SH-SY5Y (cell line): ENCODE measurements at regions not wholly inside any gene's neighbourhood (a gene's known extent, or its start where the extent isn't known, plus 50 kb on each side); places are given as distances from the start of the nearest gene placed in this dataset.

ENCODE experiments used
- GATA2 ChIP-seq: IDR thresholded peaks from 2 replicates; pipeline ENCODE4 v1.6.1; 2011; ENCODE audit warnings: mild to moderate bottlenecking, low read depth, low read length
- GATA3 ChIP-seq: IDR thresholded peaks from 2 replicates; pipeline ENCODE4 v1.6.1; 2011; ENCODE audit warnings: low read depth, mild to moderate bottlenecking, low read length, moderate library complexity

DNA sequence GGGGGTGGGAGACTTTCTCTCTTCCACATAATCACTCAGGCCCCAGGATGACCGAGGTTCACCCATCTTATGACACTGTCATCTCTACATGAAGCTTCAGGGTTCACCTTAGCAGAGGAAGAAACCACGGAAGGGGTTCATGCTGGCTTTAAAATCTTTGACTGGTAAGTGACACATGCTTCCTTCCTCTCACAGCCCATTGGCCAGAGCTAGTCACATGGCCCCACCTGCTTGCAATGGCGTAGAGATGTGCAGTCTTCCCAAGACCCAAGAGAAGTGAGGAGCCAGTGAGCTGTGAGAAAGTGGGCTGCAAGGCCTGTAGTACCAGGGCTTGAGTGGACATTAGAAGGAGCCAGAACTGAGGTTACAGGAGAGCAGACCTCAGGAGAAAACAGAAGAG lies 180.3 kb downstream of the AXIN2 start:
- no peak for TF ChIP-seq GATA2
- TF ChIP-seq GATA3, result no peak

DNA sequence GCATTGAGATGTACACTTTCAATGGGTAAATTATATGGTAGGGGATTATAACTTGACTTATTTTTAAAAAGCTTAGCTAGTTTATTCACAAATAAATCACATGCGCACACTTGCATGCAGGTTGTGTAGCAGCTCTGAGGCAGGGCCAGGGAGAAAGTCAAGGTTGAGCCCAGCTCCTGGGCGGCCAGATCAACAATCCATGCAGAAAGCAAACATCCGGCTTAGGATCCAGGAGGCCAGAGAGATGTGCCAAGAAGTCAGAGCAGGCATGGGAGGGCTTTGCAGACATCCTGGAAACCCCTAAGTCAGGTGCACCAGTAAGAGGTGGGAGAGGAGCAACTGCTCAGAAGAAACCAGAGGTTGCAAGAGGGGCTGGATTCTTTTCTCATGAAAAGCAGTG lies 186.5 kb downstream of the AXIN2 start:
- TF ChIP-seq GATA3, result no peak
- no peak for TF ChIP-seq GATA2

DNA sequence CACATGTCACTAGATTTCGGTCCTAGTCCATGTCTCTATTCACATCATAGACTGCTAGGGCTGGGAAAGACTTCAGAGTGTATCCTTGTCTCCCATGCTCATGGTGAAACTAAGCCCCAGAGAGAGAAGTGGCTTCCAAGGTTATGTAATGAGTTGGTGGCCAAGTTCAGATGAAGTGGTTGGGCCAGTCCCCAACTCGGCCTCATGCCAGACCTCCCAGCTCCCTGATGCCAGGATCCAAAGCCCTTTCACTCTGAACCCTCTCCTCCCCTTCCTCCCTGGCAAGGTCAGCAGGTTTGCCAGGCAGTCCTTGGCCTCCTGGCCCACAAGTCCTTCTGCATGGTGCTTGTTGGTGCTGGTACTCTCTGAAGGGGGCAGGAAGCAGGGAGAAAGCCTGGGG lies 189.7 kb downstream of the AXIN2 start:
- TF ChIP-seq GATA3 (no peak), GATA2 (no peak)

DNA sequence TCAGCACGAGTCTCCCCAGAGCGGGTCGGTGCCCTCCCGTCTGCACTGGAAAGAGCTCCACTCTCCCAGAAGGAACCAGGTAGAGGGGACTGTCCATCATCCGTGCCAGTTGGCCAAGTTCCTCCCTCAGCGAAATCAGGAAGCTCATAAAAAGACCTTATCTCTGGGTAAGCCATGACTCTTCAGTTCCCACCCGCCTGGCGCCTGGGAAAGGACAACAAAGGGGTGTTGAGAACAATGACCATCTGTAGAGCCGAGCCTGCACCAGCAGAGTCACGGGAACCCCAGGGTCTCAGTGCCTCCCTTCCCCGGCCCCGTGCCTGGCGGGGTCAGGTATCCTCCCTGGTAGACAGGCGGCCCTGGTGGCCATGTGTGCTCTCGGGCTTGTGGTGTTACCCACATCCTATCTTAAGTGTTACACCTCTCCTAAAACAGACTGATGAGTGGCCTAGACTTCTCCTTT lies 190.7 kb downstream of the AXIN2 start:
- no peak for TF ChIP-seq GATA2
- TF ChIP-seq GATA3, result no peak

DNA sequence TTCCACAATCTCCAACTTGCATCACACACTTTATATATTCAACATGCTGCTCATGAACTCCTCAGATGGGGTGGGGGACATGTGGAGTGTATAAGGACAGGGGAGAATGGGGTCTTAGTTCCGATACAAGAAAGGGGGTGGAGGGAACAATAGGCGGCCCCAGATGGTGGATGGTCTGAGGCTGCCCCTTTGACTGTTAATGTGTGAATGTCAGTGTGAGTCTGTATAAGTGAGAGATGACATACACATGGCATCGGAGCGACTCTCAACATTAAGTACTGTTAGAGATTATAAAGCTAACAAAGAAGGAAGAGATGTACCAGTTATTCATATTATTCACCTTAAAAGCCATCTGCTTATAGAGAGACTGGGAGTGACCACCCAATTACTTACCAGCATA lies 193.1 kb downstream of the AXIN2 start:
- TF ChIP-seq GATA2, result no peak
- no peak for TF ChIP-seq GATA3

DNA sequence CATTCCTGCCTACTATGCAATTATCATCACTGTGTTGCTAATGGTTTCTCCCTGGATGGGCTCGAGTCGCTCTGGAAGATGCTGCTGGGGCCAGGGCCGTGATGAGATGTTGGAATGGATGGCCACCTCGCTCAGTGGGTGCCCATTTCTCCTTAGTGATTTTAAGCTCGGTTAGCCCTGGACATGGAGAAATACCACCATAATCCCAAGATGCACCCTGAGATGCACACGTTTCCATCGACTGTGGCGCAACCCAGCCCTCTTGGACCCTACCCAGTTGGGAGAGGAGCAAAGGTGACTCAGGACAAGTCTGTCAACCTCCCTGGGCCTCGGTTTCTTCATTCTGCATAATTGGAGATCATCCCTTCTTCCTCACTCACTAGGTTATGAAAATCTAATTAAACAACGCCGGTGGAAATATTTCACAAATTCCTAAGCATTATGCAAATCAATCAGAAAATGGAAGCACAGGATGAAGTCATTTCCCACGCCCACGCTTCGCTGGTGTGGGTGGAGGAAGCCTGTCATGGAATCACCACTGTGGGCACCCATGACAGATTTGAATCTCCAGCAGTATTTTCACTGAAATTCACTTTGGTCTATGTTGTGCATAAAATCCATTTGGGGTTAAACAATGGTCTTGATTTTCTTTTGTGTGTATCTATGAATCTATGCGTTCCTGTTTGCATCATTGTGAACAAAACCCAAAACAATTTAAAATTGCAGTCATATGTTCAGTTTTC lies 195.2 kb downstream of the AXIN2 start:
- TF ChIP-seq GATA2 (no peak), GATA3 (no peak)

DNA sequence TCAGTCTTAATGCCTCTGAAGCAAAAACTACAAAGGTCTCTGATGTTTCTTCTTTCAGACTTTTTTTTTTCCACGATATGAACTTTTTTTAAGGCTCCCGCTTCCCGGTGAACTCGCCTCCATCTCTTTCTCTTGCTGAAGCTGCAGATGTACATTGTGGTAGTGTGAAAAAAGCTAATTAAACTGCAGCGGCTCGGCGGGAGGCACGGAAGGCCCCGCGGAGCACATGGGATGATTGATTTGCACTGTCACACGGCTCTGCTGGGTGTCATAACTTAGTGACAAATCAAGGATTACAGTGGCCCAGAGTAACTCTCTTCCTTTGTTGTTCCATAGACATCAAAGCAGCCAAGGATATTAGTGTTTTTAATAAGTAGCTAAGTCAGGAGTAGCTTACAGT lies 196.3 kb downstream of the AXIN2 start:
- TF ChIP-seq GATA2, result no peak
- TF ChIP-seq GATA3, result no peak

DNA sequence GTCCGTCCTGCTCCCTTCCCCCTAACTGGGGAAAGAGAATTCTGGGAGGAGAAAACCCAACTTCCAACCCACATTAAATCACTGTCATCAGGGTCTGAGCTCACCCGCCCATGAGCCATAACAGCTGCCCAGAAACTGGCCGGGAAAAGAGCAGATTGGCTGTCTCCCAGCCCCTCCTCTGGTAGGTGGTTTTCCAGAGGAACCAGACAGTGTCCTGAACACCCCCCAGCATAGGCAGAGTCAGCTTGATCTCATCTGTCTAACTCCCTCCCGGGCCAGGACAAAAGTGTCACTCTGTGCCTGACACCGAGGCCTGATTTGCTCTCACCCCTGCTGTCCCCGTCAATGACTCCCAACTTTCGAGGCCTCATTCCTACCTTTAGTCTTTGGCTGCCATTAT lies 197.0 kb downstream of the AXIN2 start:
- no peak for TF ChIP-seq GATA3
- no peak for TF ChIP-seq GATA2

DNA sequence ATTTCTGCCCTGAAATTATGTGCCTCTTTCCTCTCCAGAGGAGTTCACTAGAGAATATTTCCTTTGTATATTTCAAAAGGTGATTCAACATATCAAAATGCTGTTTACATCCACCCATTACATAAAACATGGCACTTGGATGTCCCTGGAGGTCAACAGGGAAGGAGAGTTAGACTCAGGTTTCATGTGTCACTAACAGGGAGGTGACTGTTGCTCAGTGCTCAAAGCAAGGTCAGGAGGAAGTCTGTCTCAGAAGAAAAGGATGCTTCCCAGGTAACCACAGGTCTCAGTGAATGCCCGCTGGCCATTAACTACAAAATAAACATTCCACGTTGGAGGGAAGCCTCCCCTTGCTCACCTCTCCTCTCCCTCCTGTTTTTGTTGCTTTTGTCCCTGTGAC lies 198.6 kb downstream of the AXIN2 start:
- no peak for TF ChIP-seq GATA3
- no peak for TF ChIP-seq GATA2

DNA sequence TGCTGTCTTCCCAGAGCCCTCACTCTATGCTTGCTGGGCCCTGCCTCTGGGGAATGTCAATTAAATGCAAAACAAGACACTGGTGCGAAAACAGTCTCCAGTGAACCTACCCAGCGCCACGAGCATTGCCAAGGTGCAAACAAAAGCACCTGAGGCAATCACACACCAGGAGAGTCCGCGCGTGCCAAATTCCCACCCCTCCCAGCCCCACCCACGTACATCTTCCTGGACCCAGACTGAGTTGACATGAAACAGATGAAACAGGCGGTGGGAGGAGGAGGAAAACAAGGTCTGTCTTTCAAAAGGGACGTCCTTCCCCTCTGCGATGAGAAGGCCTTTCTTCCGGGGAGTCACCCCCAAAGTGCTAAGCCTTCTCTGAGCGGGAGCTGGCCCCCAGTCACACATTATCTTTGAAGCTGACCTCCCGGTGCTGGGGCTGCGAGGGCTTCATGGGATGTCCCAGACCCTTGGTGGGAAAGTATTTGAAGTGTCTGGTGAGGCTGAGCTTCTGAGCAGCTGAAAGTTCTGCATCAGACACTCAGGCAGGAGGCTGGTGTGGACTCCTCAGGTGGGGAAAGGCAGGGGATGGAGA lies 200.4 kb downstream of the AXIN2 start:
- TF ChIP-seq GATA2, result no peak
- TF ChIP-seq GATA3, result no peak

DNA sequence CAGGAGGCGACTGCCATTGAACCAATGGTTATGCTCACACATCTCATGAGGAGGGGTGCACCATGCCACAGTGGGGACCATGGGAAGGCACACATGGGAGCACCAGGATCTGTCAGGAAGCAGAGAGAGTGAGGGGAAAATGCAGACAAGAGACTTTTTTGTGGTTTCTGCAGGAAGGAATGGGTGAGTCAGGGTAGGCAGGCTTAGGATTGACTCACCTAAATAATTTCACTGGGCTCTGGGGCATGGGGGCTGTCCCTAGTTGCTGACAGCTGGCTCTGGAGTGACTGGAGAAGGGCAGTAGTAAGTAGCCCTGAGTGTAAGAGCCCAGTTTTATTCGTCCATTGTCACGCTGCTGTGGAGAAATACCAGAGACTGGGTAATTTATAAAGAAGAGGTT lies 202.4 kb downstream of the AXIN2 start:
- TF ChIP-seq GATA2, result no peak
- no peak for TF ChIP-seq GATA3

DNA sequence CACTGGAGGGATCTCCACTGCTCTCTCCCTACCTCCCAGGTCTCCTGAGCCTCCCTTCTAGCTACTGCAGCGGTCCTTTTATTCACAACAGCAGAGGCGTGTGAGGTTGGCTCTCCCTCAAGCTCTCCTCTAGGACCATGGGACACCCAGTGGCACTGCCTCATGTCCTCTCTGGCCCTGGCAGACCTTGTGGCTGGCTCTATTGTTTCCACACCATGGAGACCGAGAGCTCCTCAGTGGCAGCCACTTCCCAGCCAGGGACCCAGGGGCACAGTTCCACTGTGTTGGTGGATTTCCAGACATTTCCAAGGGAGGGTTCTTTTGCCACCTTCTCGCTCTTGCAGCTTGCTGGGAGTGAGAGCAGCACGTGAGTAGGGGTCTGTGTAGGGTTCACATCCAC lies 204.9 kb downstream of the AXIN2 start:
- TF ChIP-seq GATA3 (no peak), GATA2 (no peak)

DNA sequence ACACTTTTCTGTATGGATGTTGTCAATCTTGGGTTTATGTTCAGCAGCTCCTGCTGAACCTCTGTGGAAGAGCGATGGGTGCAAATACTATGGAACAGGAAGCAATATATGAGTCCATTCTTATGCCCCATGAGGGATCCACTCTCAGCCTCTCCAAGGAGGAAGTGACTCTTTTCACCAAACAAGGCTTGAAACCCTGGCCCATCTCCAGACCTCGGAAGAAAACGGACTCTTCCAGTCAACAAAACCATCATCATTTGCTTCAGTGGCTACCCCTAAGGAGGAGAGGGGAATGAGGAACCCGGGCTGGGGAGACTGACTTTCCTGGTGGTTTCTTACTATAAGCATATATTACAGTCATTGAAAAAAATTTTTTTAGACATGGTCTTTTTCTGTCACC lies 206.2 kb downstream of the AXIN2 start:
- TF ChIP-seq GATA3 (no peak), GATA2 (no peak)

DNA sequence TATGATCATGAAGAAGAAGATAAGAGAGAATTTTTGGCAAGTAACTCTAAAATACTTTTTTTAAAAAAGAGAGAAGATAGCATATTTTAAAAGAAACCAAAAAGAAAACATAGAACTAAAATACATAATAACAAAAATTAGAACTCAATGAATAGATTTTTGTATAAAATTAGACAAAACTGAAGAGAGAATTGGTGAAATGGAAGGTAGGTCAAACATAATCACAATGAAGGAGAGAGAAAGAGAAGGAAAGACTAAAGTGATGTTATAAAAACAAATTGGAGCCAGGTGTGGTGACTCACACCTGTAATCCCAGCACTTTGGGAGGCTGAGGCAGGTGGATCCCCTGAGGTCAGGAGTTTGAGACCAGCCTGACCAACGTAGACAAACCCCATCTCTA lies 211.5 kb downstream of the AXIN2 start:
- TF ChIP-seq GATA2, result no peak
- no peak for TF ChIP-seq GATA3

DNA sequence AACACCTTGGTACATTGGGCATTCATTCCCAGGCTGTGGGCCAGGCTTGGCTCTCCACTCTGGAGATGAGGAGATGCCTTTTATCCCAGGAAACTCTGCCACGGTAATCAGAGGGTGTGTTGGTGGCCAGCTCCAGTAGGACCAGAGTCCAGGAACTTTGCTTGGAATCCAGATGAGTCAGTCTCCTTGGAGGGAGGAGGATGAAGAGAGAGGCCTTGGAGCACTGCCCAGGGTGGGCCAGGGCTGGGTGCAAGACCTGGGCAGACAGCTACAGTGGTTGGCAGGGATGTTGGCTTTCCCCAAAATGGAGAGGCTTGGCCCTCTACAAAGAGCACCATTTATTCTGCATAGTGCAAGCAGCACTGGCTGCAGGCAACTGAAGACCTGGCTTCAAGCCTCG lies 209.0 kb downstream of the RGS9 start:
- TF ChIP-seq GATA2, result no peak
- no peak for TF ChIP-seq GATA3
